Activated CD8-positive, alpha-beta memory T cell treated with anti-CD3 and anti-CD28 coated beads, Interleukin-2, amount 50 U/mL, for 1 hour (primary cell): ENCODE measurements at regions not wholly inside any gene's neighbourhood (a gene's known extent, or its start where the extent isn't known, plus 50 kb on each side); places are given as distances from the start of the nearest gene placed in this dataset.

Source experiments
- DNase-seq: peaks from one replicate; pipeline ENCODE4 v3.0.0-alpha.2; 2020; ENCODE audit errors: extremely low read depth

- no peak for DNase-seq
Observed at GRCh38 chr5:68930139-68930538, 163.7 kb upstream of the SLC30A5 start.

- no peak for DNase-seq
Observed at GRCh38 chr5:68932830-68933434, 160.9 kb upstream of the SLC30A5 start.

- DNase-seq = no peak
Observed at GRCh38 chr5:68942169-68942568, 151.6 kb upstream of the SLC30A5 start.

- DNase-seq = no peak
Observed at GRCh38 chr5:68946728-68947127, 147.1 kb upstream of the SLC30A5 start.

GRCh38 chr5:68947986-68948385, 145.8 kb upstream of the SLC30A5 start:
- DNase-seq = no peak

GRCh38 chr5:68949256-68949655, 144.6 kb upstream of the SLC30A5 start:
- no peak for DNase-seq

GRCh38 chr5:68949711-68950110, 144.1 kb upstream of the SLC30A5 start:
- DNase-seq = no peak

- no peak for DNase-seq
Observed at GRCh38 chr5:68950125-68950524, 143.7 kb upstream of the SLC30A5 start.

GRCh38 chr5:68950930-68951329, 142.9 kb upstream of the SLC30A5 start:
- no peak for DNase-seq

GRCh38 chr5:68953231-68953874, 140.5 kb upstream of the SLC30A5 start:
- DNase-seq = no peak

- no peak for DNase-seq
Observed at GRCh38 chr5:68953875-68954617, 139.8 kb upstream of the SLC30A5 start.

GRCh38 chr5:68954618-68954910, 139.2 kb upstream of the SLC30A5 start:
- no peak for DNase-seq

GRCh38 chr5:68957591-68957990, 136.2 kb upstream of the SLC30A5 start:
- no peak for DNase-seq

GRCh38 chr5:68958428-68958827, 135.4 kb upstream of the SLC30A5 start:
- no peak for DNase-seq

GRCh38 chr5:68960456-68960855, 133.4 kb upstream of the SLC30A5 start:
- DNase-seq = no peak

GRCh38 chr5:68960961-68961360, 132.9 kb upstream of the SLC30A5 start:
- no peak for DNase-seq

GRCh38 chr5:68961762-68962161, 132.1 kb upstream of the SLC30A5 start:
- no peak for DNase-seq

- DNase-seq = no peak
Observed at GRCh38 chr5:68962757-68963484, 130.9 kb upstream of the SLC30A5 start.

GRCh38 chr5:68964679-68965078, 129.1 kb upstream of the SLC30A5 start:
- DNase-seq = no peak

- DNase-seq = no peak
Observed at GRCh38 chr5:68965926-68966325, 127.9 kb upstream of the SLC30A5 start.

GRCh38 chr5:68966596-68966995, 127.2 kb upstream of the SLC30A5 start:
- no peak for DNase-seq

GRCh38 chr5:68968429-68968828, 125.4 kb upstream of the SLC30A5 start:
- DNase-seq = no peak

- DNase-seq = no peak
Observed at GRCh38 chr5:68970617-68971016, 123.2 kb upstream of the SLC30A5 start.
